Activated B cell treated with CpG ODN at 0.5 μM for 24 hours (primary cell): ENCODE measurements at regions not wholly inside any gene's neighbourhood (a gene's known extent, or its start where the extent isn't known, plus 50 kb on each side); places are given as distances from the start of the nearest gene placed in this dataset.

Experiments used
- ATAC-seq: fragments of 200-7000 bp; cut with Tn5 transposase; one replicate; pipeline ENCODE4 v1.10.0; 2021; ENCODE audit warnings: low read depth, mild to moderate bottlenecking, moderate library complexity
- CTCF ChIA-PET: fragments of 350-600 bp; sonication (Branson Sonifier 250); formaldehyde crosslinking; loops from one replicate; lab custom pipeline; 2021; ENCODE audit warnings: antibody characterized with exemption; lab: Charles Lee
- POLR2A ChIA-PET: fragments of 350-600 bp; sonication (Branson Sonifier 250); formaldehyde crosslinking; loops from one replicate; lab custom pipeline; 2021; ENCODE audit warnings: antibody characterized with exemption; lab: Charles Lee
- DNase-seq: peaks from one replicate; pipeline ENCODE4 v3.0.0; 2022
- H3K27ac Mint-ChIP-seq: one replicate; pipeline ENCODE4 v1.8.0; 2020; ENCODE audit warnings: mixed read lengths
- H3K27me3 Mint-ChIP-seq: one replicate; pipeline ENCODE4 v1.8.0; 2021; ENCODE audit warnings: mixed read lengths
- H3K36me3 Mint-ChIP-seq: one replicate; pipeline ENCODE4 v1.8.0; 2021; ENCODE audit warnings: low read depth, mixed read lengths
- H3K4me1 Mint-ChIP-seq: one replicate; pipeline ENCODE4 v1.8.0; 2021; ENCODE audit warnings: mixed read lengths
- H3K4me3 Mint-ChIP-seq: one replicate; pipeline ENCODE4 v1.8.0; 2020; ENCODE audit warnings: mild to moderate bottlenecking, mixed read lengths
- H3K9me3 Mint-ChIP-seq: one replicate; pipeline ENCODE4 v1.8.0; 2020; ENCODE audit warnings: mixed read lengths
- intact Hi-C: fragments of 100-400 bp; cut with micrococcal nuclease; formaldehyde crosslinking; loops from one replicate; pipeline ENCODE4 v1.15.1; 2024
- TF ChIP-seq, protein P1 (sequence below): fragments of 200-600 bp; IDR thresholded peaks from one replicate; pipeline ENCODE4 v1.8.0; 2022; ENCODE audit warnings: antibody characterized with exemption, mild to moderate bottlenecking

DNA sequence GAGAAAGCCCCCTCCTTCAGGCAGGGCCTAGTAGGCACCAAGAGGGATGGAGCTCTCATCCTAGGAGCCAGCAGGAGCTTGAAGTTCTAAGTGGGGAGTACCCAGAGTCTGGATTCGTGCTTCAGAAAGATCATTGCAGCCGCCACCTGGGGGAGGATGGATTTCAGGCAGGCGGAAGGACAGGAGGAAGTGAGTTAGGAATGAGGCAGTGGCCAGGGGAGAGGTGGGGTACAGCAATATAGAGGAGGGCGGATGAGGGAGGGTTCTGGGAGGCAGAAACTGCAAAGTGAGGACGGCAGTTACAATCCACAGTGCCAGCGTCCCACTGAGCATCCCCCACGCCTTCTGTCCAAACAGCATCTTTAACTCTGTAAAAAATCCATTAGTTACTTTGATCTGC, 65.2 kb upstream of the LINGO1 start:
- ChIA-PET POLR2A (no interaction called here), CTCF (no interaction called here)
- ATAC-seq (no peak), DNase-seq (no peak)
- H3K27ac Mint-ChIP-seq: no peak overlapping the region
- H3K4me3 Mint-ChIP-seq: no peak overlapping the region
- H3K36me3 Mint-ChIP-seq: no peaks in the 10 kb centered on the region
- no peaks in the 10 kb centered on the region for H3K4me1 Mint-ChIP-seq
- intact Hi-C loops: no loop called here
- TF ChIP-seq, protein P1, sequence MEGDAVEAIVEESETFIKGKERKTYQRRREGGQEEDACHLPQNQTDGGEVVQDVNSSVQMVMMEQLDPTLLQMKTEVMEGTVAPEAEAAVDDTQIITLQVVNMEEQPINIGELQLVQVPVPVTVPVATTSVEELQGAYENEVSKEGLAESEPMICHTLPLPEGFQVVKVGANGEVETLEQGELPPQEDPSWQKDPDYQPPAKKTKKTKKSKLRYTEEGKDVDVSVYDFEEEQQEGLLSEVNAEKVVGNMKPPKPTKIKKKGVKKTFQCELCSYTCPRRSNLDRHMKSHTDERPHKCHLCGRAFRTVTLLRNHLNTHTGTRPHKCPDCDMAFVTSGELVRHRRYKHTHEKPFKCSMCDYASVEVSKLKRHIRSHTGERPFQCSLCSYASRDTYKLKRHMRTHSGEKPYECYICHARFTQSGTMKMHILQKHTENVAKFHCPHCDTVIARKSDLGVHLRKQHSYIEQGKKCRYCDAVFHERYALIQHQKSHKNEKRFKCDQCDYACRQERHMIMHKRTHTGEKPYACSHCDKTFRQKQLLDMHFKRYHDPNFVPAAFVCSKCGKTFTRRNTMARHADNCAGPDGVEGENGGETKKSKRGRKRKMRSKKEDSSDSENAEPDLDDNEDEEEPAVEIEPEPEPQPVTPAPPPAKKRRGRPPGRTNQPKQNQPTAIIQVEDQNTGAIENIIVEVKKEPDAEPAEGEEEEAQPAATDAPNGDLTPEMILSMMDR: no peak
- peaks cover 8% of the 10 kb centered on the region for H3K27me3 Mint-ChIP-seq
- no peaks in the 10 kb centered on the region for H3K9me3 Mint-ChIP-seq

- Mint-ChIP-seq H3K9me3 (no peaks in the 10 kb centered on the region), H3K36me3 (no peaks in the 10 kb centered on the region), H3K27me3 (peaks cover 14% of the 10 kb centered on the region), H3K4me3 (no peak overlapping the region), H3K27ac (no peak overlapping the region), H3K4me1 (no peaks in the 10 kb centered on the region)
- TF ChIP-seq, protein P1: no peak
- ATAC-seq (no peak), DNase-seq (no peak)
- ChIA-PET CTCF (no interaction called here), POLR2A (no interaction called here)
- intact Hi-C loops: no loop called here
Observed at GRCh38 chr15:77696871-77697270, 64.2 kb upstream of the LINGO1 start.

- H3K4me1 Mint-ChIP-seq: no peaks in the 10 kb centered on the region
- no peak for DNase-seq
- CTCF ChIA-PET: no interaction called here
- TF ChIP-seq, protein P1: no peak
- H3K9me3 Mint-ChIP-seq: no peaks in the 10 kb centered on the region
- H3K27ac Mint-ChIP-seq: no peak overlapping the region
- no peaks in the 10 kb centered on the region for H3K36me3 Mint-ChIP-seq
- intact Hi-C loops: no loop called here
- no peak for ATAC-seq
- peaks cover 21% of the 10 kb centered on the region for H3K27me3 Mint-ChIP-seq
- H3K4me3 Mint-ChIP-seq: no peak overlapping the region
- POLR2A ChIA-PET: no interaction called here
Observed at GRCh38 chr15:77695961-77696582, 63.4 kb upstream of the LINGO1 start.

DNA sequence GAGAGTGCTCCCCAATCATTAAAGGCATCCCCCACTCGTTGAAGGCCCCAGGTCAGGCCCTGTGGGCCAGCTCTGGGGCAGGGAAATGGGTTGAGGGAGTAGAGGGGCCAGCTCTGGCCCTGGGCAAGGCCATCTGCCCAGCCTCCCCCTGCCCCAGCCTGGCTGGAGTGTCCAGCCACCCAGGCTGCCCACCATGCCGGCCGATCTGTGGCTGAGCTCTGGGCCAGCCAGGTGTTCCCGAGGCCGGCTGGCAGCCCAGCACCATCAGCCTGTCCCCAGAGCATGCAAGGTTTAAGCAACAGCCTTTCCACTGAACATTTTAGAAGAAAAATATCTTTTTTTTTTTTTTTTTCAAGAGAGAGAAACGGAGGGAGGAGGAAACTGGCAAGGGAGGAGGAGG, 62.8 kb upstream of the LINGO1 start:
- Mint-ChIP-seq H3K9me3 (no peaks in the 10 kb centered on the region), H3K4me1 (no peaks in the 10 kb centered on the region), H3K4me3 (no peak overlapping the region), H3K36me3 (no peaks in the 10 kb centered on the region), H3K27me3 (peaks cover 23% of the 10 kb centered on the region), H3K27ac (no peak overlapping the region)
- DNase-seq: no peak
- intact Hi-C loops: no loop called here
- ATAC-seq: no peak
- ChIA-PET CTCF (no interaction called here), POLR2A (no interaction called here)
- TF ChIP-seq, protein P1: no peak

- TF ChIP-seq, protein P1: no peak
- DNase-seq (no peak), ATAC-seq (no peak)
- CTCF ChIA-PET: no interaction called here
- Mint-ChIP-seq H3K4me3 (no peak overlapping the region), H3K36me3 (no peaks in the 10 kb centered on the region), H3K27me3 (peaks cover 31% of the 10 kb centered on the region), H3K4me1 (no peaks in the 10 kb centered on the region), H3K9me3 (no peaks in the 10 kb centered on the region), H3K27ac (no peak overlapping the region)
- POLR2A ChIA-PET: no interaction called here
- intact Hi-C loops: no loop called here
Observed at GRCh38 chr15:77693576-77693975, 60.9 kb upstream of the LINGO1 start.
